Ishikawa (cell line): ENCODE measurements at regions not wholly inside any gene's neighbourhood (a gene's known extent, or its start where the extent isn't known, plus 50 kb on each side); places are given as distances from the start of the nearest gene placed in this dataset.

Source experiments
- CEBPB ChIP-seq: IDR thresholded peaks from 2 replicates; pipeline ENCODE4 v1.6.1; 2012
- CREB1 ChIP-seq: IDR thresholded peaks from 2 replicates; pipeline ENCODE4 v1.6.1; 2012; ENCODE audit warnings: low read depth
- EGR1 ChIP-seq: IDR thresholded peaks from 2 replicates; pipeline ENCODE4 v1.6.1; 2012
- EP300 ChIP-seq: IDR thresholded peaks from 2 replicates; pipeline ENCODE4 v1.6.1; 2012; ENCODE audit warnings: borderline replicate concordance
- FOXM1 ChIP-seq: IDR thresholded peaks from 2 replicates; pipeline ENCODE4 v1.6.1; 2012; ENCODE audit warnings: low read depth, borderline replicate concordance
- MAX ChIP-seq: IDR thresholded peaks from 2 replicates; pipeline ENCODE4 v1.6.1; 2012
- NFIC ChIP-seq: IDR thresholded peaks from 2 replicates; pipeline ENCODE4 v1.6.1; 2012
- RAD21 ChIP-seq: IDR thresholded peaks from 2 replicates; pipeline ENCODE4 v1.6.1; 2012; ENCODE audit warnings: low read depth
- REST ChIP-seq: IDR thresholded peaks from 2 replicates; pipeline ENCODE4 v1.6.1; 2012; ENCODE audit warnings: low read depth, mild to moderate bottlenecking
- TAF1 ChIP-seq: IDR thresholded peaks from 2 replicates; pipeline ENCODE4 v1.6.1; 2012; ENCODE audit warnings: low read depth, mild to moderate bottlenecking
- TCF12 ChIP-seq: IDR thresholded peaks from 2 replicates; pipeline ENCODE4 v1.6.1; 2012; ENCODE audit warnings: low read depth
- TEAD4 ChIP-seq: IDR thresholded peaks from 2 replicates; pipeline ENCODE4 v1.6.1; 2012
- YY1 ChIP-seq: IDR thresholded peaks from 2 replicates; pipeline ENCODE4 v1.6.1; 2012; ENCODE audit warnings: low read depth
- ZBTB7A ChIP-seq: IDR thresholded peaks from 2 replicates; pipeline ENCODE4 v1.6.1; 2012; ENCODE audit warnings: low read depth
- TF ChIP-seq, protein P1 (sequence below): IDR thresholded peaks from 2 replicates; pipeline ENCODE4 v1.6.1; 2012

DNA sequence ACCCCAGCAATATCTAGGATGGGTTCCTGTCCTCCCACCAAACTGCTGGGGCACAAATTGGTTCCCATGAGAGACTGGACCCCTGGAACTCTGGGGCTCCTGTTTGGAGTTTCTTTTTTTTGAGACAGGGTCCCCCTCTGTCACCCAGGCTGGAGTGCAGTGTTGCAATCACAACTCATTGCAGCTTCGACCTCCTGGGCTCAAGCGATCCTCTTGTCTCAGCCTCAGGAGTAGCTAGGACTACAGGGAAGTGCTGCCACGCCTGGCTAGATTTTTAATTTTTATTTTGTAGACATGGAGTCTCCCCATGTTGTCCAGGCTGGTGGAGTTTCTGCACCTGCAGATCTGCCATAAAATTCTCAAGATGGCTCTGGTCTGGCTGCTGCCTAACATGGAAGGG, 56.3 kb upstream of the BRD7 start:
- TF ChIP-seq EGR1 (no peak), EP300 (no peak), CREB1 (no peak), NFIC (no peak), TEAD4 (no peak), MAX (no peak), FOXM1 (no peak), ZBTB7A (no peak), YY1 (no peak), CEBPB (no peak), RAD21 (no peak), TCF12 (no peak), REST (no peak), TAF1 (no peak)
- TF ChIP-seq, protein P1, sequence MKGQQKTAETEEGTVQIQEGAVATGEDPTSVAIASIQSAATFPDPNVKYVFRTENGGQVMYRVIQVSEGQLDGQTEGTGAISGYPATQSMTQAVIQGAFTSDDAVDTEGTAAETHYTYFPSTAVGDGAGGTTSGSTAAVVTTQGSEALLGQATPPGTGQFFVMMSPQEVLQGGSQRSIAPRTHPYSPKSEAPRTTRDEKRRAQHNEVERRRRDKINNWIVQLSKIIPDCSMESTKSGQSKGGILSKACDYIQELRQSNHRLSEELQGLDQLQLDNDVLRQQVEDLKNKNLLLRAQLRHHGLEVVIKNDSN = no peak

GRCh38 chr16:50422926-50423325, 54.1 kb upstream of the BRD7 start:
- no peak for TF ChIP-seq CREB1
- no peak for TF ChIP-seq TAF1
- no peak for TF ChIP-seq REST
- TF ChIP-seq FOXM1 = no peak
- no peak for TF ChIP-seq NFIC
- no peak for TF ChIP-seq RAD21
- TF ChIP-seq YY1 = no peak
- no peak for TF ChIP-seq EGR1
- TF ChIP-seq TEAD4 = no peak
- TF ChIP-seq, protein P1 = no peak
- no peak for TF ChIP-seq CEBPB
- no peak for TF ChIP-seq ZBTB7A
- TF ChIP-seq MAX = no peak
- TF ChIP-seq EP300 = no peak
- TF ChIP-seq TCF12 = no peak

GRCh38 chr16:50419116-50419515, 50.3 kb upstream of the BRD7 start:
- no peak for TF ChIP-seq YY1
- no peak for TF ChIP-seq FOXM1
- no peak for TF ChIP-seq EGR1
- TF ChIP-seq REST = no peak
- TF ChIP-seq TEAD4 = no peak
- TF ChIP-seq NFIC = no peak
- no peak for TF ChIP-seq CEBPB
- TF ChIP-seq, protein P1 = no peak
- no peak for TF ChIP-seq MAX
- TF ChIP-seq TAF1 = no peak
- TF ChIP-seq RAD21 = no peak
- no peak for TF ChIP-seq TCF12
- no peak for TF ChIP-seq EP300
- no peak for TF ChIP-seq CREB1
- no peak for TF ChIP-seq ZBTB7A
